OCI-LY7 (cell line): ENCODE measurements at regions not wholly inside any gene's neighbourhood (a gene's known extent, or its start where the extent isn't known, plus 50 kb on each side); places are given as distances from the start of the nearest gene placed in this dataset.

Experiments
- CTCF ChIP-seq: fragments of 200-600 bp; sonication (generic); conservative IDR thresholded peaks from 2 replicates; pipeline ENCODE4 v1.5.1; 2014; ENCODE audit warnings: mild to moderate bottlenecking, antibody characterized with exemption, low read length, moderate library complexity, mixed read lengths
- EZH2phosphoT487 ChIP-seq: fragments of 200-600 bp; sonication (generic); IDR thresholded peaks from 2 replicates; pipeline ENCODE4 v1.6.1; 2018; ENCODE audit warnings: low read depth, borderline replicate concordance, mild to moderate bottlenecking, mixed run types, antibody characterized with exemption, low read length, moderate library complexity, mixed read lengths

- TF ChIP-seq CTCF: no peak
- TF ChIP-seq EZH2phosphoT487: no peak
These were observed 143.9 kb downstream of the B3GNT2 start for GRCh38 chr2:62339837-62340236.
